GM23248 (cell line): ENCODE measurements at regions not wholly inside any gene's neighbourhood (a gene's known extent, or its start where the extent isn't known, plus 50 kb on each side); places are given as distances from the start of the nearest gene placed in this dataset.

Source experiments
- DNase-seq: peaks from one replicate; pipeline ENCODE4 v3.0.0-alpha.2; 2015
- H2AFZ ChIP-seq: fragments of 200-600 bp; sonication (generic); 2 replicates; pipeline ENCODE4 v1.6.1; 2016; ENCODE audit warnings: antibody characterized with exemption
- H3F3A ChIP-seq: fragments of 200-600 bp; sonication (generic); 2 replicates; pipeline ENCODE4 v1.6.1; 2016; ENCODE audit warnings: mild to moderate bottlenecking, antibody characterized with exemption, mixed run types; ENCODE audit not compliant: insufficient read depth
- H3K27ac ChIP-seq: fragments of 200-600 bp; sonication (generic); 2 replicates; pipeline ENCODE4 v1.5.1; 2016; ENCODE audit warnings: mild to moderate bottlenecking
- H3K27me3 ChIP-seq: fragments of 200-600 bp; sonication (generic); replicated peaks from 2 replicates; pipeline ENCODE4 v1.6.1; 2016; ENCODE audit warnings: mild to moderate bottlenecking; ENCODE audit not compliant: insufficient read depth
- H3K36me3 ChIP-seq: fragments of 200-600 bp; sonication (generic); 2 replicates; pipeline ENCODE4 v1.6.1; 2016; ENCODE audit warnings: low read depth, mild to moderate bottlenecking
- H3K4me1 ChIP-seq: fragments of 200-600 bp; sonication (generic); 2 replicates; pipeline ENCODE4 v1.6.1; 2016; ENCODE audit warnings: mild to moderate bottlenecking; ENCODE audit not compliant: insufficient read depth
- H3K4me2 ChIP-seq: fragments of 200-600 bp; sonication (generic); one replicate; pipeline ENCODE4 v1.6.1; 2016; ENCODE audit warnings: mild to moderate bottlenecking; ENCODE audit not compliant: unreplicated experiment
- H3K4me3 ChIP-seq: fragments of 200-600 bp; sonication (generic); 2 replicates; pipeline ENCODE4 v1.5.1; 2016; ENCODE audit warnings: mild to moderate bottlenecking
- H3K79me2 ChIP-seq: fragments of 200-600 bp; sonication (generic); 2 replicates; pipeline ENCODE4 v1.6.1; 2016; ENCODE audit warnings: mild to moderate bottlenecking; ENCODE audit not compliant: insufficient read depth
- H3K9ac ChIP-seq: fragments of 200-600 bp; sonication (generic); 2 replicates; pipeline ENCODE4 v1.6.1; 2016; ENCODE audit warnings: mild to moderate bottlenecking
- H3K9me2 ChIP-seq: fragments of 200-600 bp; sonication (generic); 2 replicates; pipeline ENCODE4 v1.6.1; 2016; ENCODE audit warnings: mixed run types, mild to moderate bottlenecking, moderate library complexity; ENCODE audit not compliant: insufficient read depth
- H3K9me3 ChIP-seq: fragments of 200-600 bp; sonication (generic); one replicate; pipeline ENCODE4 v1.6.1; 2017; ENCODE audit warnings: low read depth
- H4K20me1 ChIP-seq: fragments of 200-600 bp; sonication (generic); 2 replicates; pipeline ENCODE4 v1.6.0; 2016; ENCODE audit not compliant: insufficient read depth
- EZH2 ChIP-seq: fragments of 200-600 bp; sonication (generic); IDR thresholded peaks from 2 replicates; pipeline ENCODE4 v1.6.1; 2018; ENCODE audit warnings: antibody characterized with exemption, mild to moderate bottlenecking; ENCODE audit not compliant: insufficient read depth, poor library complexity, severe bottlenecking
- EZH2phosphoT487 ChIP-seq: fragments of 200-600 bp; sonication (generic); IDR thresholded peaks from 2 replicates; pipeline ENCODE4 v1.6.1; 2018; ENCODE audit warnings: antibody characterized with exemption, moderate library complexity, mild to moderate bottlenecking, low read depth; ENCODE audit not compliant: insufficient read depth
- WGBS, 2 experiments: methylation state at CpG; one replicate each; pipeline ENCODE4 v1.1.6; 2015 to 2017; ENCODE audit warnings: low lambda C conversion rate in 2 of 2, low coverage in 1 of 2; ENCODE audit errors: missing lambda C conversion rate in 2 of 2; 5-methylcytosine and 5-hydroxymethylcytosine counted together
- in situ Hi-C: fragments of 300-500 bp; cut with MboI; formaldehyde crosslinking; loops from 2 replicates; pipeline ENCODE4 v1.15.0; 2020

DNA sequence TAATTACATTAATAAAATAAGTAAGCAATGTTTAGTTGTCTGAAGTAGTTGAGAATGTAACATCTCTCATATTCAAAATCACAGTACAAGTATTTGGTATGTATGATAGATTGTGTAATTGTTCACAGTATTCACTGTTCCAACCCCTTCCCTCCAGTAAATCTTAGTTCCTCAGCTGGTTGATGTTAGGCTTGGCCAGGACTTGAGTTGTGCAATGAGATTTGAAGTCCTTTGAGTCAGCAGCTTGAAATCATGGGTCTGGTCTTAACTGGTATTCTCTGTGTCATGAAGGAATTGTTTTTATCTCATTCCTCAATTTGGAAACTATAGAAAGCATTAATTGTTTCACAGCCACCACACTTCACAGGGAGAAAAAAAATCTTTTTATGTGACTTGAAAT lies 477.1 kb downstream of the FSCB start:
- no peak for DNase-seq
- Histone ChIP-seq H3K36me3 (no peaks in the 10 kb centered on the region), H3K9ac (no peak overlapping the region), H3K27me3 (no peaks in the 10 kb centered on the region), H4K20me1 (no peaks in the 10 kb centered on the region), H2AFZ (no peak overlapping the region), H3K9me2 (no peaks in the 10 kb centered on the region), H3F3A (no peaks in the 10 kb centered on the region), H3K9me3 (no peaks in the 10 kb centered on the region), H3K4me1 (no peaks in the 10 kb centered on the region), H3K79me2 (no peaks in the 10 kb centered on the region), H3K4me2 (no peak overlapping the region), H3K27ac (no peak overlapping the region), H3K4me3 (no peak overlapping the region)
- no peak for TF ChIP-seq EZH2phosphoT487
- no peak for TF ChIP-seq EZH2
- in situ Hi-C loops = no loop called here

DNA sequence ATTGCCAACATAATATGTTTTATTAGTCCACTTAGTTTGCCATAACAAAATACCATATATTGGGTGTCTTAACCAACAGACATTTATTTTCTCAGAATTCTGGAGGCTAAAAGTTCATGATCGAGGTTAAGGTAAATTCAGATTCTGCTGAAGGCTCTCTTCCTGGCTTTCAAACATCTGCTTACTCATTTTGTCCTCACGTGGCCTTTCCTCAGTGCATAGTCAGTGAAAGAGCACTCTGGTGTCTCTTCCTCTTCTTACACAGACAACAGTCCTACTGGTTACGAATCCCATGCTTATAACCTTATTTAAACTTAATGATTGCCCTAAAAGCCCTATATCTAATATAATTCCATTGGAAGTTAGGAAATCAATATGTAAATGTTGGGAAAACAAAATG lies 479.7 kb downstream of the FSCB start:
- DNase-seq = no peak
- in situ Hi-C loops = no loop called here

DNA sequence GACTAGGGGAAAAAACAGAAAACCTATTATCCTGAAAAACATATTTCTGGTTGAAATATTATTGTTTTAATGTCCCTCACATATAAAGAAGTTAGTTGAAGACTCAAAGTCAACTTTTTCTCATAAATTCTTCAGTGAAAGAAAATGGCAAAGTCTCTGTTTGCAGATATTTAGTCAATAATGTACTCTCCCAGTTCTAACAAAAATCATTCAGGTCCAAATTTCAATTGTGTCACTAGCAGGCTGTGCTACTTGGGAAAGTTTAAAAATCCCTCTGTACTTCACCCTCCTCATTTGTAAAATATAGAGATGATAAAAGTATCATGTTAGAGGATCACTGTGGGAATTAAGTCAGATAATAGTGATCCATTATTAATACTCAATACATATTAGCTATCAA lies 496.5 kb downstream of the FSCB start:
- TF ChIP-seq EZH2phosphoT487 (no peak), EZH2 (no peak)
- Histone ChIP-seq H3K4me3 (no peak overlapping the region), H3K4me1 (no peaks in the 10 kb centered on the region), H3F3A (no peaks in the 10 kb centered on the region), H3K27ac (no peak overlapping the region), H2AFZ (no peak overlapping the region), H3K27me3 (no peaks in the 10 kb centered on the region), H3K9me3 (peaks cover 6% of the 10 kb centered on the region), H3K9me2 (no peaks in the 10 kb centered on the region), H3K9ac (no peak overlapping the region), H3K79me2 (no peaks in the 10 kb centered on the region), H3K36me3 (no peaks in the 10 kb centered on the region), H4K20me1 (no peaks in the 10 kb centered on the region), H3K4me2 (no peak overlapping the region)
- no peak for DNase-seq
- in situ Hi-C loops = no loop called here

More for the DNA sequence above, 479.7 kb downstream of the FSCB start:
- H4K20me1 ChIP-seq = no peaks in the 10 kb centered on the region
- no peak overlapping the region for H3K9ac ChIP-seq
- no peaks in the 10 kb centered on the region for H3F3A ChIP-seq
- H3K79me2 ChIP-seq = no peaks in the 10 kb centered on the region
- no peaks in the 10 kb centered on the region for H3K27me3 ChIP-seq
- WGBS, 2 experiments = 6% methylated on average over 3 of the region's 3 CpGs
- no peak overlapping the region for H3K27ac ChIP-seq
- H3K36me3 ChIP-seq = no peaks in the 10 kb centered on the region
- H3K9me2 ChIP-seq = no peaks in the 10 kb centered on the region
- TF ChIP-seq EZH2phosphoT487 (no peak), EZH2 (no peak)
- H3K4me3 ChIP-seq = no peak overlapping the region
- no peak overlapping the region for H2AFZ ChIP-seq
- no peaks in the 10 kb centered on the region for H3K9me3 ChIP-seq
- H3K4me1 ChIP-seq = no peaks in the 10 kb centered on the region
- no peak overlapping the region for H3K4me2 ChIP-seq

DNA sequence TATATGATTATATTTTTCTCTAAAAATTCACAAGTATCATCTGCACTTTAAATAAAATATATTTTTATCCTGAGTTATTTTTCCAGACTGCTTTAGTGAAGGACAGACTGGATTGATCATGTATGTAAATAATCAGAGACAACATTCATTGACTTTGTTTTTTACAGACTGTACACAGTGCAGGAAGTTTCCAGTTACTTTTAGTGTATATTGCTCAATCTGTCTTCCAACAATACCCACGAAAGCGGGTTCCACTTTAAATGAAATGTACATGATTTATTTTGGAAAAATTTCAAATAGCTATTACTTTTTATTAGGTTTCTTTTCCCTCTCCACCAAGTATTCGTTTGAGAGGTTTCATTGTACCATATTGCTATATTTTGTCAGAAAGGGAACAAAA lies 497.0 kb downstream of the FSCB start:
- Histone ChIP-seq H3K9ac (no peak overlapping the region), H2AFZ (no peak overlapping the region), H3K79me2 (no peaks in the 10 kb centered on the region), H3K36me3 (no peaks in the 10 kb centered on the region), H4K20me1 (no peaks in the 10 kb centered on the region), H3K27me3 (no peaks in the 10 kb centered on the region), H3K9me2 (no peaks in the 10 kb centered on the region), H3K9me3 (peaks cover 3% of the 10 kb centered on the region), H3K4me3 (no peak overlapping the region), H3F3A (no peaks in the 10 kb centered on the region), H3K27ac (no peak overlapping the region), H3K4me1 (no peaks in the 10 kb centered on the region), H3K4me2 (no peak overlapping the region)
- in situ Hi-C loops = no loop called here
- TF ChIP-seq EZH2phosphoT487 = no peak
- TF ChIP-seq EZH2 = no peak
- WGBS, 2 experiments = 7 to 8% methylated on average over 3 of the region's 3 CpGs
- no peak for DNase-seq

DNA sequence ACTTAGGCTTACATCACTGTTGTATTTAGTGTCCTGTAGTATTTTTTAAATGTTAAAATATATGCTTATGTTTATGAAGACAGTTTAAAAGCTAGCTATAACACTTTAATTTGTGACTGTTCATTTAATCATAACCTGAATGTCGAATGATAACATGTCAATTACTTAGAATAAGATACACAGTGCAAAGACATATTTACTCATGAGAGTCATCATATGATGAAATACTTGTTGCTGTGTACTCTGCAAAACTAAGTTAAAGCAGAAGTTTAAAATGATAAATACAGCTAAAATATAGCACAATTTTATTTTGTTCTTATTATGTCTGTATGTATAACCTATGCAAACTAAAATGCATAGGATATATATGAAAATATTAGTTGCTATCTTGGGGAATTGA lies 497.4 kb downstream of the FSCB start:
- Histone ChIP-seq H3K9me3 (peaks cover 3% of the 10 kb centered on the region), H3K9ac (no peak overlapping the region), H3K4me1 (no peaks in the 10 kb centered on the region), H3F3A (no peaks in the 10 kb centered on the region), H3K9me2 (no peaks in the 10 kb centered on the region), H2AFZ (no peak overlapping the region), H3K4me3 (no peak overlapping the region), H4K20me1 (no peaks in the 10 kb centered on the region), H3K79me2 (no peaks in the 10 kb centered on the region), H3K4me2 (no peak overlapping the region), H3K27ac (no peak overlapping the region), H3K36me3 (no peaks in the 10 kb centered on the region), H3K27me3 (no peaks in the 10 kb centered on the region)
- TF ChIP-seq EZH2 (no peak), EZH2phosphoT487 (no peak)
- DNase-seq = no peak
- 0% methylated on average over 1 of the region's 1 CpG for WGBS, 2 experiments
- in situ Hi-C loops = no loop called here
